Activated CD8-positive, alpha-beta T cell treated with anti-CD3 and anti-CD28 coated beads for 36 hours (primary cell): ENCODE measurements at regions not wholly inside any gene's neighbourhood (a gene's known extent, or its start where the extent isn't known, plus 50 kb on each side); places are given as distances from the start of the nearest gene placed in this dataset.

Source experiments
- ATAC-seq: fragments of 200-7000 bp; cut with Tn5 transposase; one replicate; pipeline ENCODE4 v1.10.0; 2021; ENCODE audit warnings: mild to moderate bottlenecking, moderate library complexity
- CTCF ChIA-PET: fragments of 350-600 bp; sonication (Branson Sonifier 250); formaldehyde crosslinking; loops from one replicate; lab custom pipeline; 2021; ENCODE audit warnings: antibody characterized with exemption; lab: Charles Lee
- POLR2A ChIA-PET: fragments of 350-600 bp; sonication (Branson Sonifier 250); formaldehyde crosslinking; loops from one replicate; lab custom pipeline; 2021; ENCODE audit warnings: antibody characterized with exemption; lab: Charles Lee
- DNase-seq: peaks from one replicate; pipeline ENCODE4 v3.0.0-alpha.2; 2020
- H3K27ac Mint-ChIP-seq: one replicate; pipeline ENCODE4 v1.8.0; 2021; ENCODE audit warnings: mild to moderate bottlenecking, mixed read lengths
- H3K27me3 Mint-ChIP-seq: one replicate; pipeline ENCODE4 v1.8.0; 2021; ENCODE audit warnings: mixed read lengths
- H3K36me3 Mint-ChIP-seq: one replicate; pipeline ENCODE4 v1.8.0; 2021; ENCODE audit warnings: low read depth, mixed read lengths
- H3K4me1 Mint-ChIP-seq: one replicate; pipeline ENCODE4 v1.8.0; 2021; ENCODE audit warnings: low read depth, mixed read lengths
- H3K4me3 Mint-ChIP-seq: one replicate; pipeline ENCODE4 v1.8.0; 2021; ENCODE audit warnings: mild to moderate bottlenecking, moderate library complexity, mixed read lengths
- H3K9me3 Mint-ChIP-seq: one replicate; pipeline ENCODE4 v1.8.0; 2021; ENCODE audit warnings: mixed read lengths
- intact Hi-C: fragments of 100-400 bp; cut with micrococcal nuclease; formaldehyde crosslinking; loops from one replicate; pipeline ENCODE4 v1.10.0; 2022
- TF ChIP-seq, protein P1 (sequence below): fragments of 200-600 bp; IDR thresholded peaks from one replicate; pipeline ENCODE4 v1.8.0; 2022; ENCODE audit warnings: antibody characterized with exemption, mild to moderate bottlenecking

DNA sequence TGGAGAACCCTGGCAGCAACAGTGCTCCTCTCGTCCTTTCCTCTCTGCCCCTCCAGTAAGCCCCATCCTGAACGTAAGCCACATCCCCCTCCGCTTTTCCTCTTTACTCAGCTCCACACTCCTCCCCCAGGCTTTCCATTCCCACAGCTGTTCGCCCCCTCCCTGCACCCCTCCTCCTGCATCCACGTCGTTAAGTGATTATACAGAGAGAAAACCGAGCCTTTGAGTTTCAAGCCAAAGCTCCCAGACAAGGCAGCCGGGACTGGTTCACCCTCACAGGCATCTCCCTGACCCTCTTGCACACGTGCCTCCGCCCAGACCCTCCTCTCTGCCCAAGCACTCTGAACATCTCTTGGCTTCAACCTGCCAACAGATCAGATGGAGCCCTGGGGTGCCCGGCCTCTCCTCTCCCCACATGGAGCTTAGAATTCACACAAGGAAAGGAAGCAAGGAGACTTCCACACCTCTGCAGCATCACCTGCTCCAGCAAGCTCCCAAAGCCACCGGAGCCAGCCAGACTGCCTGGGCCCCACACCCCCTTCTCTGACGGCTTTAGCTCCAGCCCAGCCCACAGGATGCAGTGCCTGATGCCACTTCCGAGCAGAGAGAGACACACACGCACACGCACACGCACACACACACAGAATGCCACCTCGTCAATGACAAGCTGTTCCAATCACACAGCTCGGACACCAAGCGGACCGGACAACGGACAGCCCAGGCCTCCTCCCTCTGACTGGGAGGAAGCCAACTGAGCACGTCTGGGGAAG lies 99.9 kb upstream of the CCL2 start:
- ATAC-seq = peak; percentile 60
- Mint-ChIP-seq H3K4me1 (peaks cover 5% of the 10 kb centered on the region), H3K4me3 (no peak overlapping the region), H3K27ac (no peak overlapping the region), H3K9me3 (no peaks in the 10 kb centered on the region), H3K36me3 (no peaks in the 10 kb centered on the region), H3K27me3 (peaks cover 41% of the 10 kb centered on the region)
- peak; percentile 40 for DNase-seq
- ChIA-PET POLR2A (no interaction called here), CTCF (interaction anchor here (1.1 to 3.0 kb wide), 2 partner anchors 13 to 16 kb away, joined by 4 to 10 read pairs; no protein-coding TSS in a partner anchor)
- TF ChIP-seq, protein P1, sequence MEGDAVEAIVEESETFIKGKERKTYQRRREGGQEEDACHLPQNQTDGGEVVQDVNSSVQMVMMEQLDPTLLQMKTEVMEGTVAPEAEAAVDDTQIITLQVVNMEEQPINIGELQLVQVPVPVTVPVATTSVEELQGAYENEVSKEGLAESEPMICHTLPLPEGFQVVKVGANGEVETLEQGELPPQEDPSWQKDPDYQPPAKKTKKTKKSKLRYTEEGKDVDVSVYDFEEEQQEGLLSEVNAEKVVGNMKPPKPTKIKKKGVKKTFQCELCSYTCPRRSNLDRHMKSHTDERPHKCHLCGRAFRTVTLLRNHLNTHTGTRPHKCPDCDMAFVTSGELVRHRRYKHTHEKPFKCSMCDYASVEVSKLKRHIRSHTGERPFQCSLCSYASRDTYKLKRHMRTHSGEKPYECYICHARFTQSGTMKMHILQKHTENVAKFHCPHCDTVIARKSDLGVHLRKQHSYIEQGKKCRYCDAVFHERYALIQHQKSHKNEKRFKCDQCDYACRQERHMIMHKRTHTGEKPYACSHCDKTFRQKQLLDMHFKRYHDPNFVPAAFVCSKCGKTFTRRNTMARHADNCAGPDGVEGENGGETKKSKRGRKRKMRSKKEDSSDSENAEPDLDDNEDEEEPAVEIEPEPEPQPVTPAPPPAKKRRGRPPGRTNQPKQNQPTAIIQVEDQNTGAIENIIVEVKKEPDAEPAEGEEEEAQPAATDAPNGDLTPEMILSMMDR = no peak
- intact Hi-C loops = no loop called here

DNA sequence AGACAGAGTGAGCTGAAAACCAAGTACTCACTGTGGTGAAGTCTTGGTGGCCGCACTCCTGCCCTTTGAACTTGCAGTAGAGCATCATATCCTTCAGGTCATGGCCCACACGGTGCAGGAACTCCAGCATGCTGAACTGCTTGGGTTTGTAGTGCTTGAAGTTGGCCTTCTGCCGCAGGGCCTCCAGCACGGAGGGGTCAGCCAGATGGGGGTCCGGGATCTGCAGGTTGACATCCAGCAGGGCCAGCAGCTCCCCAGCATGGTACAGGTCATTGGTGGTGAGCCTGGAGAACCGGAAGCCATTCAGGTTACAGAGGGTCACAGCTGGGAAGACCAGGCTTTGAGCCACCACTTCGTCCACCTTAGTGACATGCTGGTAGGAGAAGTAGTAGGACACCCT lies 99.1 kb upstream of the CCL2 start:
- no peaks in the 10 kb centered on the region for H3K9me3 Mint-ChIP-seq
- ChIA-PET CTCF (interaction anchor here (1.2 to 3.0 kb wide), 2 partner anchors 9 to 15 kb away, joined by 3 to 10 read pairs; no protein-coding TSS in a partner anchor), POLR2A (no interaction called here)
- peaks cover 41% of the 10 kb centered on the region for H3K27me3 Mint-ChIP-seq
- H3K4me1 Mint-ChIP-seq = peaks cover 5% of the 10 kb centered on the region
- intact Hi-C loops = no loop called here
- ATAC-seq = no peak
- no peak for DNase-seq
- H3K4me3 Mint-ChIP-seq = no peak overlapping the region
- H3K36me3 Mint-ChIP-seq = no peaks in the 10 kb centered on the region
- H3K27ac Mint-ChIP-seq = no peak overlapping the region
- TF ChIP-seq, protein P1 = no peak

DNA sequence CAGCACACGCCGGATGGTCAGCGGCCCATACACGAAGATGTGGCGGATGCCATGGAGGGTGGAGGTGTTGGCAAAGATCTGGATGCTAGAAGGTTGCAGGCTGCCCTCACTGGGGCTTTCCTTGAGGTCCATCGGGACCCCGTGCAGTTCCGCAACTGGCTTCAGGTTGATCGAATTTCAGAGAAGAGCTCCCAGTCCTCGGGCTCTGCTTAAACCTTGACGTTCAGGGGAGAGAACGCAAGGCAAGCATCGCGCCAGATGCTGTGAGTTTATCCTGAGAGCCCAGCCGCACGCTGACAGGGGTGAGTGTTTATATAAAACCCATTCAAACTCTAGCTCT lies 98.7 kb upstream of the CCL2 start:
- TF ChIP-seq, protein P1 = no peak
- Mint-ChIP-seq H3K27me3 (peaks cover 41% of the 10 kb centered on the region), H3K27ac (no peak overlapping the region), H3K9me3 (no peaks in the 10 kb centered on the region), H3K4me3 (no peak overlapping the region), H3K36me3 (no peaks in the 10 kb centered on the region), H3K4me1 (peaks cover 5% of the 10 kb centered on the region)
- ATAC-seq (no peak), DNase-seq (no peak)
- POLR2A ChIA-PET = no interaction called here
- CTCF ChIA-PET = interaction anchor here (1.2 to 3.0 kb wide), 3 partner anchors 9 to 15 kb away, joined by 3 to 10 read pairs (median 4); no protein-coding TSS in a partner anchor
- intact Hi-C loops = no loop called here

DNA sequence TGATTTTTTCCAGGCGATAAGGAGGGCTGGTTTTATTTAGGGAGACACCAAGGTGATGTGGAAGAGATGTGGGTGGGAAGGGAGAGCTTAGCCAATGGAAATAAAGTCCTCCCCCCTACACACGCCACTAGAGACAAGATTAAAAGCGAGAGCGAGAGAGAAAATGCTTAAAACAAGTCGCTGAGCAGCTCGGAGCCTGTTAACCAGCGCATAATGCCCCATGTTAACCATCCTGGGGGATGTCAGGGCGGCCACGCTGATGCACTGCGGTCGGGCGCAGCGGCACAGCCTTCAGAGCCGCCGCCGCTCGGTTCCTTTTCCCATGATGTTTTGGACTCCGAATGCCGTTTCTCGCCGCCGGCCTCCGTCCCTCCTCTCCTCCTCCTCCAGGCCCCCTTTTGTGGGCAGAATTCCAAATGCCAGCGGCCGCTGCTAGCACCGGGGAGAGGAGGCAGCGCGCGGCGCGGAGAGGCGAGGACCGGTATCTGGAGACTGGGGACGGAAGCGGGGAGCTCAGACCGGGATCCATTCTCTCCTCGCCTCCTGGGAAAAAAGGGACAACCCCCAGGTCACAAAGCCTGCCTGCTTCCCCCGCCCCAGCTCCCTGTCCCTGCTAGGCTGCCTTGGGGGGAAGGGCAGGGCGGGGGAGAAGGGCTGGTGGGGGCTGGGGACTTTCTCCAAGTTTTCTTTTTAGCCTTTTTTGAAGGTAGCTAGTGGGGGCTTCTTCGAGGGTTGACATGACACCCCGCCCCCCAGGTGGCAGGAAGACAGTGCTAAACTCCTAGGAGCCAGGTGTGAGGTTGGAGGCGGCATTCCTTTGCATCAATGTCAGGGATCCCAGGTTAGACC lies 98.1 kb upstream of the CCL2 start:
- intact Hi-C loops = no loop called here
- ATAC-seq (no peak), DNase-seq (no peak)
- TF ChIP-seq, protein P1 = no peak
- Mint-ChIP-seq H3K4me3 (no peak overlapping the region), H3K27ac (no peak overlapping the region), H3K27me3 (peaks cover 42% of the 10 kb centered on the region), H3K4me1 (peaks cover 5% of the 10 kb centered on the region), H3K9me3 (no peaks in the 10 kb centered on the region), H3K36me3 (no peaks in the 10 kb centered on the region)
- CTCF ChIA-PET = interaction anchor here (1.0 to 3.0 kb wide), 5 partner anchors 9 to 14 kb away, joined by 3 to 10 read pairs (median 4); no protein-coding TSS in a partner anchor
- POLR2A ChIA-PET = no interaction called here
